Ectodermal cell (in vitro differentiated cells): ENCODE measurements at regions not wholly inside any gene's neighbourhood (a gene's known extent, or its start where the extent isn't known, plus 50 kb on each side); places are given as distances from the start of the nearest gene placed in this dataset.

Experiments used
- H3K27ac ChIP-seq: 2 replicates; pipeline ENCODE4 v1.7.0; 2013; ENCODE audit warnings: mild to moderate bottlenecking, low read depth, low read length; ENCODE audit not compliant: insufficient read depth, poor library complexity, severe bottlenecking
- H3K27me3 ChIP-seq: 2 replicates; pipeline ENCODE4 v1.7.0; 2013; ENCODE audit warnings: mild to moderate bottlenecking, low read length; ENCODE audit not compliant: insufficient read depth, control insufficient read depth, poor library complexity, severe bottlenecking
- H3K36me3 ChIP-seq: one replicate; pipeline ENCODE4 v1.7.0; 2013; ENCODE audit warnings: low read length; ENCODE audit not compliant: control insufficient read depth, insufficient read depth
- H3K4me1 ChIP-seq: one replicate; pipeline ENCODE4 v1.7.0; 2013; ENCODE audit warnings: low read length; ENCODE audit not compliant: control insufficient read depth, insufficient read depth
- H3K4me3 ChIP-seq: 2 replicates; pipeline ENCODE4 v1.7.0; 2013; ENCODE audit warnings: low read depth, low read length, control low read depth; ENCODE audit not compliant: insufficient read depth
- H3K9me3 ChIP-seq: 2 replicates; pipeline ENCODE4 v1.7.0; 2013; ENCODE audit warnings: mild to moderate bottlenecking, low read length, moderate library complexity; ENCODE audit not compliant: control insufficient read depth
- WGBS, 2 experiments: methylation state at CpG; one replicate each; pipeline ENCODE4 v1.1.7; 2013; ENCODE audit warnings: missing lambda C conversion rate in 2 of 2; 5-methylcytosine and 5-hydroxymethylcytosine counted together

DNA sequence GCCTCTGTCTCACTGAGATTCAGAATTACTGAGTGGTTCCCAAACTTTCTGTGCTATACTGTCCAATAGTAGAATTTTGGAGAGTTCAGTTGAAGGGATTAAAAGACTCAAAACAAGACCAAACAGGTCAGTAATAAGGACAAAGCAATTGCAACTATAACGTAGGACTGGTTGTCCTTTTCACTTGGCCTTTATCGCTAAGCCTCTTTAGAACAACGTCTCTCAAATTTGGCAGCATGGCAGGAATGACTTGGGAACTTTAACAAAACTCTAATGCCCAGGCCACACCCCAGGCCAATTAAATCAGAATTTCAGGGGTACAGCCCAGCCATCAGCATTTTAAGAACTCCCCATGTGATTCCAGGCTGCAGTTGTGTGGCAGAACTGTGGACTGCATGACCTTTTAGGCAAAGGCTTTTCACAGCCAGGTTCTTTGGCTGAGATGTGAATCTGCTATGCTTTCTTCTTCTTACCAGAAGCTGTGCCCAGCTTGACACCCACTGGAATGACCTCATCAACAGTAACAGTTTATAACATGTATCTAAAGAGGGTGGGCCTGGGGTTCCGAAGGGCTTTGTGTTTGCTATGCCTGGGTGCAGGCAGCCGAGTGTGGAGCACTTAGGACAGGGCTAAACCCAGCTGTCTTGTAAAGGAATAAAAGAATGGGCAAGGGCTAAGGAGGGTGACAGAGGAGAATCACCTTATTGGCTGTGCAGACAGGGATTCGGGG is 226.2 kb upstream of the PRICKLE2 start:
- Histone ChIP-seq H3K27ac (no peak overlapping the region), H3K36me3 (no peaks in the 10 kb centered on the region), H3K9me3 (no peaks in the 10 kb centered on the region), H3K4me3 (no peak overlapping the region), H3K27me3 (peaks cover 5% of the 10 kb centered on the region), H3K4me1 (peaks cover 17% of the 10 kb centered on the region)
- WGBS, 2 experiments = 89% methylated on average over 6 of the region's 6 CpGs

DNA sequence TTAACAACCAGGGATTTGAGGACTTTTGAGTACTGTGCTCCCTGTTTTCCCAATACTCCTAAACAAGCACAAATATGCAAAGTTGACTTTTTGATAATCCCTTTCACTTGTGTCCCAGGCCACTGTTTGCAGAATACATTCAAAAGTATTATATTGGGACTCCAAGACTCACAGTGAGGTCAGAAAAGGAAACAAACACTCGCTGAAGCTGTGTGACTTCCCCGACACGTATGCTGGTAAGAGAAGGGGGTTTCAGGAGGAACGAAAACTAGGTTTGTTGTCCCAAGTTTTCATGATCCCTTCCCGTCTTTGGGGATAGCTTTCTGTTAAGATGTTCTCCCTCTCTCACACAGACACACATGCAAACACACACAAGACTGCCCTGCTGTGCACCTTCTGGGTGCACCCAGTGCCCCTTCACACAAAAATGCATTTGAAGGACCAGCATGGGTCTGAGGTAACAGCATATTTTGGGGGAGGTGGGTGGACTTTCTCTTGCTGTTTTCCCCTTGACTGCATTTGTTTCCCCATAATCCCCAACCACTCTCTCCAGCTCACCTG is 225.2 kb upstream of the PRICKLE2 start:
- Histone ChIP-seq H3K9me3 (no peaks in the 10 kb centered on the region), H3K4me3 (no peak overlapping the region), H3K27ac (no peak overlapping the region), H3K27me3 (peaks cover 5% of the 10 kb centered on the region), H3K4me1 (peaks cover 9% of the 10 kb centered on the region), H3K36me3 (no peaks in the 10 kb centered on the region)
- WGBS, 2 experiments = 73 to 82% methylated on average over 5 of the region's 5 CpGs

DNA sequence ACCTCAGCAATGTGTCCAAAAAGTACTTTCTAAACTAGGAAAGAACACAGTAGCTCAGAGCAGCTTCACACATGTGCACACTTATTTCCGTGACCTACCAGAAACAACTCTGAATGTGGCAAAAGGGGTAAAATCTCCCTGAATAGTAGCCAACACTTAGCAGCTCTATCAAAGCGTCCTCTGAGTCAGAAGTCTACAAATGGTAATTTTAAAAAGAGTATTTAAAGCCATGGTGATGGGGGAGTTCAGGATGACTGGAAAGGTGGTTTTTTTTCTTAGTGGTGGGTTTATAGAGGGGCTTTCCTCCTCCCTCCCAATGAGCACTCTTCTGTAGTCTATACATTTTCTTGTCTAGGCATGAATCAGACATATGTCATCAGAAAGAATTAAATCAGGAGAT is 223.8 kb upstream of the PRICKLE2 start:
- Histone ChIP-seq H3K4me3 (no peak overlapping the region), H3K27ac (no peak overlapping the region), H3K4me1 (peaks cover 6% of the 10 kb centered on the region), H3K9me3 (no peaks in the 10 kb centered on the region), H3K36me3 (no peaks in the 10 kb centered on the region), H3K27me3 (peaks cover 14% of the 10 kb centered on the region)
- WGBS, 2 experiments = 97 to 100% methylated on average over 2 of the region's 2 CpGs

DNA sequence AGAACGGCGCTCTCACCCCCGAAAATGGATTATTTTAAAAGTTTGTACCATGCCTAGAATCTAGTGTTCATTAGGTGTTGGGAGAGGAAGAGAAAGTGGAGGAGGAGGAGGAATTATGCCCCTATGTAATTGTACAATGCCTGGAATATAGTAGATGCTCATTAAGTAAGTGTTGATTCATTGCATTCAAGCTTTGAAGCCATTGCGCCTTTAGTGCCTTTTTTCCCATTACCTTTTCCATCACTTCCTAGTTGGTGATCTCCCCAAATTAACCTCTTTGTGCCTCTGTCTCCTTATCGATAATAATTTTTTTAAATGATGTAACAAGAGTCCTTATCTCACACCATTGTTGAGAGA is 220.7 kb upstream of the PRICKLE2 start:
- Histone ChIP-seq H3K9me3 (no peaks in the 10 kb centered on the region), H3K27me3 (peaks cover 18% of the 10 kb centered on the region), H3K36me3 (no peaks in the 10 kb centered on the region), H3K4me1 (peaks cover 7% of the 10 kb centered on the region), H3K4me3 (no peak overlapping the region), H3K27ac (no peak overlapping the region)
- 74 to 92% methylated on average over 3 to 5 of the region's 5 CpGs for WGBS, 2 experiments

DNA sequence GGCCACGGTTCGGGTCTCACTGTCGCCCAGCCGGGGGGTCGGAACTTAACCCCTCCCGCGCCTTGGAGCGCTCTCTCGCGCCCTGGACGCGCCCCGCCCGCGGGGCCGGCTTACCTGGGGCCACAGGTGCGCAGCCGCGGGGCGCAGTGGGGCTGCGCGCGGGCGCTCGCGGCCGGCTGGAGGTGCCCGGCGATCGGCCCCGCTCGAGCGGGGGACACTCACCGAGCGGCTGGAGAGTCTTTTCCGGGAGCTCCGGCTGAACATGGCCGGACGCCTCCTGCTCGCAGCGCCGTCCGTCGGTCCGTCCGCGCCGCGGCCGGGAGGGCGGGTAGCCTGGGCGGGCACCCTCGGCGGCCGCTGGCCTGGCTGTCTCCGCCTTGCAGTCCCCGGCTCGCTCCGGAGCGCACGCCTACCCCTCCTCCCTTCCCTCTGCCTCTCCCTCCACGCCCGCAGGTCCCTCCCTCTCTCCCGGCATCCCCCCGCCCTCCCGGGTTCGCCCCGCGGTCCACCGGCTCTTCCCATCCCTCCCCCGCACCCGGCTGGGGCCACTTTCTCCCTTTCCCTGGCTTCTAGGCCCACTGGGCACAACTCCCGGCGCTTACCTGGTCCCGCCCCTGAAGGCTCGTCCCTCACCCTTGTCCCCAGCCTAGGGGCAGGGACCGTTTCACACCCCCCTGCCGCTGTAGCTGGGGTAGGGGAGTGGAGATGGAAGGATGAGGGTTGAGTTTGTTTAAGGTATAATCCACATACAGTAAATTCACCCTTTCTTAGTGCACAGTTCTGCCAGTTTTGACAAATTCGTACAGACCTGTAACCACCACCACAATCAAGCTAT is 220.1 kb upstream of the PRICKLE2 start:
- WGBS, 2 experiments = 0 to 1% methylated on average over 76 to 78 of the region's 79 CpGs
- Histone ChIP-seq H3K27me3 (peaks cover 18% of the 10 kb centered on the region), H3K9me3 (no peaks in the 10 kb centered on the region), H3K4me1 (peaks cover 7% of the 10 kb centered on the region), H3K27ac (no peak overlapping the region), H3K36me3 (no peaks in the 10 kb centered on the region), H3K4me3 (peak overlapping the region; percentile 74)

DNA sequence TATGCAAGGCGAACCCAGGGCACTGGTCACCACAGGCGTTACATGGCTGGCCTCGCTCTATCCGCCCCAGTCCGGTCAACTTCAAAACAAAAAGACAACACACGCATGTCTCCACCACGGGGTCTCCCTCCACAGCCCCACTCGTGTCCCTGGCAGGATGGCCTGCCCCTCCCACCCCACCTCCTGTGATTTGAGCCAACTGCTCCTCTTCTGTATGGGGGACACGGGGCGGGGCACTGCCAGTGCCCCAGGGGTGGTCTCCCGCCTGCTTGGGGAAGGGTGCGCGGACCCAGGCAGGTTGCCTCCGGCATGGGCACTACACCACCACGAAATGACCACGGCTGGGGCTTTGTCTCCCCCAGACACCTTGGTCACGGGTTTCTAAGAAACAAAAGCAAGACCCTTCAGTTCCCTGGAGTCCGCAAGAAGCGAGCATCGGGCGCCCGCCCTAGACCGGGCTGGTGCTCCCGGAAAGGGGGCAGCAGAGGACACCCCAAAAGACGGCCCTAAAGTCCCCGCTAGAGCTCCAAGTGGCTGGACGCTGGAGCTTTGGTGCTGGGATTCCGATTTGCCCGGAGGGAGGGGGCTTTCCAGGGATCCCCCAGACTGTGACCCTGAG is 219.3 kb upstream of the PRICKLE2 start:
- WGBS, 2 experiments = 20 to 22% methylated on average over 29 of the region's 29 CpGs
- peak overlapping the region; percentile 74 for H3K4me3 ChIP-seq
- no peaks in the 10 kb centered on the region for H3K36me3 ChIP-seq
- H3K27me3 ChIP-seq = peaks cover 18% of the 10 kb centered on the region
- H3K27ac ChIP-seq = no peak overlapping the region
- H3K4me1 ChIP-seq = peaks cover 7% of the 10 kb centered on the region
- no peaks in the 10 kb centered on the region for H3K9me3 ChIP-seq

DNA sequence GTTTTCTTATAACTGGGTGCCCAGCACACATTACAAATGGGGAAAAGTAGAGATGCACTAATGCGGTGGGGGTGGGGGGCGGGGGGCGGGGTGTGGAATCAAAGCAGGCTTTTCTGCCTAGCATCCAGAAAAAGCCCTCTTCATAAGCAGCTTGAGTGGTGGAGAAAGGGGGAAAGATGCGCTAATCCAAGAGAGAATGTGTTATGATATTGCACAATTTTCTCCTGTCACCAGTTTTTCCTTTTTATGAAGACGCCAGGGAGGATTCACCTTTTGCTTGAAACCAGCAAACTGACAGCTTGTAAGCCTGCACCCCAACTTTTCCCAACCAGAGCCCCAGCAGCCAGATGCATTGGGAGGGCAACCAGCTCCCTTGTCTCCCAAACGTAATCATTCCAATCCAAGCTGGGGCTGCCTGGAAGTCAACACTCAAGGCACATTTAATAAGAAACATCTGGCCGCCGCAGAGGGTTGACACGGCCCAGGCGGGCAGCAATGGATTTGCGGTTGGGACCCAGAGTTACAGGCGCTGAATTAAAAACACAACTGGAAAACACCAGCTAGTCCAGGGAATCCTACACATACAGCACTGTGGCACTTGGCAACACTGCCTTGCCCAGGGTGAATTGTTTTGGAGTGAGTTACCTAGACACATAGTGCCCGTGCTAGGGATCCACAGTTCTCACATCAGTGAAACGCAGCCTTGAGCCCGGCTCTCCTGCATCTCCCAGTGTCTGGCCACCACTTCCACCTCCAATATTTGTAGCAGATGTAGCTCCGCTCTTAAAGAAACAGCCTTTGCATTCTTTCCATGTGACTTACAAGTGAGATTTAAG is 218.5 kb upstream of the PRICKLE2 start:
- H3K9me3 ChIP-seq = no peaks in the 10 kb centered on the region
- H3K4me3 ChIP-seq = no peak overlapping the region
- no peaks in the 10 kb centered on the region for H3K36me3 ChIP-seq
- peaks cover 7% of the 10 kb centered on the region for H3K4me1 ChIP-seq
- H3K27me3 ChIP-seq = peaks cover 18% of the 10 kb centered on the region
- 82 to 91% methylated on average over 14 to 15 of the region's 16 CpGs for WGBS, 2 experiments
- H3K27ac ChIP-seq = no peak overlapping the region

DNA sequence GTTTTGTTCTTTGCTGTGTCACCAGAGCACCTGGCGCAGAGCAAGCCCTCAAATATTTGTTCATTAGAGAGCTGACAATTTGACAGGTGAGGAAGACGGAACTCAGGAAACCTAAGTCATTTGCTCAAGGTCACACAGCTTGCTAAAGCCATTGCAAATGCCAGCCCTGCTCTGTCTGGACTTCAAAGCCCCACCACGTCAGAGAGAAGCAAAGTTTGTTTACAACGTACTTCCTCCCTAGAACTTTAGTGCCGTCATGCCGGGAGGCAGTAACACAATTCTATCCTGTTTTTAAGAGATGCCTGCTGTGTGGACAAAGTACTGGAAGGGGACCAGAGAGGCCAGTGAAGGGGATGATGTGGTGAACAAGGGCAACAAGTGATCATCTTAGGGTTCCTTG is 216.6 kb upstream of the PRICKLE2 start:
- no peak overlapping the region for H3K27ac ChIP-seq

DNA sequence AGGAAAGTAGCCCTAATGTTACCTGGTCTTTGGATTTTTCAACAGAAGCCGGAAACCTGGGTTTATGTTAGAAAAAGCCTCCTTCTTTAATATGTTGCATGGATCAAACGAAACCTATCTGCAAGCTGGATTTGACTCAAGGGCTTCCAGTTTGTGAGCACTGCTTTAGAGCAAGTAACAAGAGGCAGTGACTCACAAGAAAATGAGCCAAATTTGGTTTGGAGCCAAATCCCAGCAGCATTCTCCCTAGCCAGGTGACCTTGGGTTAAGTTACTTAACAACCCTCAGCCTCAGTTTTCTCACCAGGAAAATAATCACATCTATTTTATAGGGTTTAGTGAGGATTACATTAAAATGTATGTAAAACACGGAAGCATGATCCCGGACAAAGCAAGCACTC is 215.2 kb upstream of the PRICKLE2 start:
- Histone ChIP-seq H3K36me3 (no peaks in the 10 kb centered on the region), H3K9me3 (no peaks in the 10 kb centered on the region), H3K4me1 (peaks cover 7% of the 10 kb centered on the region), H3K27ac (no peak overlapping the region), H3K27me3 (peaks cover 14% of the 10 kb centered on the region), H3K4me3 (no peak overlapping the region)
- WGBS, 2 experiments = 89 to 96% methylated on average over 2 to 3 of the region's 4 CpGs

More for the DNA sequence above, 216.6 kb upstream of the PRICKLE2 start:
- 69 to 70% methylated on average over 6 of the region's 6 CpGs for WGBS, 2 experiments
- Histone ChIP-seq H3K27me3 (peaks cover 17% of the 10 kb centered on the region), H3K4me3 (no peak overlapping the region), H3K36me3 (no peaks in the 10 kb centered on the region), H3K9me3 (no peaks in the 10 kb centered on the region), H3K4me1 (peaks cover 7% of the 10 kb centered on the region)
